ENCODE measurements at regions not wholly inside any gene's neighbourhood (a gene's known extent, or its start where the extent isn't known, plus 50 kb on each side); places are given as distances from the start of the nearest gene placed in this dataset.

DNA sequence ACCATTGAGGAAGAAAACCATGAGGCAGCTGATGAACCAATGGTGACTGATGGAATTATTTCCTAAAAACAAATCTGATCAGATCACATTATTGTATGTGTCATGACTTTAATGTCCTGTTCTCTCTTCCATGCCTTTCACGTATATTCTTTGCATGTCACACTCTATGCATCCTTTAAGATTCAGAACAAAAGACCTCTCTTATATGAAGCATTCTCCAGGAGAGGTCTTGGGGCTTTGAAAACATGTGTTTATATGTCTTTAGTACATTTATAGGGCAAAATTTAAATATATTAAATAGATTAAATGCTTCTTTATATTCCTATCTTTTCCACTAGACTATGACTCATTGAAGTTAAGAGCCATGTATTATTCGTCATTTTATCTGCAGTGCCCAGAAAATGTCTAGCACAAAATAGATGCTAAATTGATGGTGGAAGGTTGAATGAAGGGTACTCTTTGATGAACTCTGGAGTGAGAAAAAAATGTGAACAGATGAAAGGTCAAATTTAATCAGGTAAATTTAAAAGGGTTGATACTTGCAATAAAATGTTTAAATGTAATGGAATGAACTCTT is 196.3 kb downstream of the PSAT1 start:
- DNase-seq (ENCODE audit: low read depth in 2 of 2): no peak

DNA sequence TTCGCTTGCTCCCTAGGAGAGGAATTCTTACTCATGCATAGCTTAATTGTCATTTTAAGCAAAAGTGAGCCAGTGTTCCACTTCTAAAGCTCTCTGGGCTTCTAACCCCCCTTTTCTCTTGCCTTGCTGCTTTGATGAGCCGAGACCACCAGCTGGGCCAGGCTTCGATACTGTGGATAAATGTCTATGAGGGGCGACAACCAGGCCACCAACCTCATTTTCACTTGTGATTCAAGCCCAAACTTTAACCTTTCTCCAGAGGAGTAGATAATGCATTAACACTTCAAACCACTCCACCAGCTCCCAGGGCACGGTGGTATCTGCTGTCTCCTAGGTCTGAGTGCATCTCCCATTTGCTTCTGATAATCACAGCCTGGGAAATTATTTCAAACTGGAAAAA is 205.6 kb downstream of the PSAT1 start:
- no peak for DNase-seq (ENCODE audit: low read depth in 2 of 2)

DNA sequence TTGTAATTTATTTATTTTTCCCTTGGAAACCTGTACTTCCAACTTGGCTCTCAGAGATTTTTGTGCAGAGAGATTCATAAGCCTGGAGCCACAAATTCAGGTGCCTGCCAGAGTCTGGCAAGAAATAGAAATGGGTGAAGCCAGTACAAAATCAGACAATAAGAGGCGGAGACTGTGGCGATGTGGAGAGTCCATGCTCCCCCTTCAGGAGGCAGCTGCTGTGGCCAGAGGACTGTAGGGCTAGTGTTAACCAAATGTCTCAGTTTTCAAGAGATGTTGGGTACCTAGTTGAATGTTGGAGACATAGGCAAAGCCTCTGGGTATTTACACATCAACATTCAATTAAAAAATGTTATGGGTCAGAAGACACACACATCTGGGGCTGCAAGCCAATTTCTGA is 208.6 kb downstream of the PSAT1 start:
- no peak for DNase-seq (ENCODE audit: low read depth in 2 of 2)

DNA sequence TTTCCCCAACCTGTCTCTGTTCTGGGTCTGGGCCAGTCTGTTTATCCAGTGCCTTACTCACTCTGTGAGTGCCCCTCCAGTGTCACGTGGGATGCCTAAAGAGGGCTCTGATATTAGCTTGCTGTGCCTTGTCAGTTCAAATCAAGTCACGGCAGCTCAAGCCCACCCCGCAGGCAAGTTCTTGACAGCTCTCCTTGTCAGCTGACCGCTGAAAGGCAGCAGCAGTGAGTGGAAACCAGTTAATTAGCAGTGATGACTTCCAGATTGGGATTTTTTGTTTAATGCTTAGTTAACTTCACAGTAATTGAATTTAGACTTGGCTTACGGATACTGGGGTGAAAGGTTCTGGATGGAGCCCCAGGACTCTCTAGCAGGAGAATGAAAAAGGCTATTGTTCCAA is 210.1 kb downstream of the PSAT1 start:
- no peak for DNase-seq (ENCODE audit: low read depth in 2 of 2)

DNA sequence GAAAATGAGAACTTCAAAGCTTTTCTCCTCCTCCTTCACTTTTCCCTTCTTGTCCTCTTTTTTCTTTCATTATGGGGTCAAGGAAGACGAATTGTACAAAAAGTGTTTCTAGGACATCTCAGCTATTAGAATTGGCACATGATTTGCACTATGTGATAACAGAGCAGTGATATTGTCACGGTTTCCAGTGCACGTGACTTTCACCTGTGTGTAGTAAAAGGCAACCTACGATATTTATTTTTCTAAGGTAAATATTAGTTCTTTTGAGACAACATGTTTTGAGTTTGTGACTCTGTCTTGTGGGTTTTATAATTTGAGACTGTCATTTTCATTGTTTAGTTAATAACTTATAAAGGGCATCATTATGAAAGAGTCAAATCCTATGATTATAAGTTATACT is 213.1 kb downstream of the PSAT1 start:
- no peak for DNase-seq (ENCODE audit: low read depth in 2 of 2)

DNA sequence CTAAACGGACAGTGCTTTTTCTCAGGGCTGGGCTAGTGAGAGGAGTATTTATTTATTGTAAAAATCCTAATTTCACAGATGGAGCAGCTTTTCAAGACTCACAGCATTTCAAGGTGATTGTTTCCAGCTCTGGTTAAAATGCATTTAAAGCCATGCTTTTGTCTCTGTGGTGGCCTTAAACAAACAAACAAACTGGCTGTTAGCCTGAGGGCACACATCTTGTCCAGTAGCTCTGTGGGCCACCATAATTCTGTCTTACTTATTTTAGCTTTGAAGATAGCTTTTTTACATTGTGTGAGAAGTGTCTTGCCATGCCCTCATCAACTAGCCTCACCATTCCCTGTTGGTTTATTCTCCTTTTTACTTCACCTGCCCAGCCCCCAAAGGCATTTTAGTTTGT is 218.2 kb downstream of the PSAT1 start:
- DNase-seq (ENCODE audit: low read depth in 2 of 2): no peak

DNA sequence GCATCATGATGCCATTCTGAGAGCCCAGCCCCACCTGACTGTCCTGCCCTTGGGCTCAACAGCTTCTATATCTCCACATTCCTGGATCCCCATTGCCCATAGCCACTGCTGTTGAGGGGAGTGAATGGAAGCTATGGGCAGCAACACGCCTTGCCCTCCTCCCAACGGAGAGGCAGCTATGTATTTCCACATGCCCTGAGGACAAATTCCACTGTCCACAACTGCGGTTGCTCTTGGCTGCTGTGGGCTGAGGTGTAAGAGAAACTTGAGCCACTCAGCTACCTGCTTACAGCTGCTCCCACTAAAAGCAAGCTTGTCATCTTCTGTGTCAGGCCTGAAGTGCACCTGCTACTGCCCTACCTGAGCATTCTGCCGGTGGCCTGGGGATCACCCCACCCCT is 222.9 kb downstream of the PSAT1 start:
- DNase-seq (ENCODE audit: low read depth in 2 of 2): no peak

DNA sequence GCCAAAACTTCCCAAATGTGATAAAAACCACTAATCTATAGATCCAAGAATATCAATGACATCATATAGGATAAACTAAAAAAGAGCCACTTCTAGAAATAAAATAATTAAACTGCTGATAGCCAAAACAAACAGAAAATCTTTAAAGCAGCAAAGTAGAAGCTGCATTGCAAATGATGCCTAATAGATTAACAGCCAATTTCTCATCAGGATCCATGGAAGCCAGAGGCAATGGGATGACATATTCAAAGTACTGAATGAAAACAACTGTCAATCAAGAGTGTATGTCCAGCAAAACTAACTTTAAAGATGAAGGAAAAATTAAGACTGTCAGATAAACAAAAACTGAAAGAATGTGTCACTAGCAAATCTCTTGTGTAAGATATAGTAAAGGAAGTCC is 224.8 kb downstream of the PSAT1 start:
- no peak for DNase-seq (ENCODE audit: low read depth in 2 of 2)

DNA sequence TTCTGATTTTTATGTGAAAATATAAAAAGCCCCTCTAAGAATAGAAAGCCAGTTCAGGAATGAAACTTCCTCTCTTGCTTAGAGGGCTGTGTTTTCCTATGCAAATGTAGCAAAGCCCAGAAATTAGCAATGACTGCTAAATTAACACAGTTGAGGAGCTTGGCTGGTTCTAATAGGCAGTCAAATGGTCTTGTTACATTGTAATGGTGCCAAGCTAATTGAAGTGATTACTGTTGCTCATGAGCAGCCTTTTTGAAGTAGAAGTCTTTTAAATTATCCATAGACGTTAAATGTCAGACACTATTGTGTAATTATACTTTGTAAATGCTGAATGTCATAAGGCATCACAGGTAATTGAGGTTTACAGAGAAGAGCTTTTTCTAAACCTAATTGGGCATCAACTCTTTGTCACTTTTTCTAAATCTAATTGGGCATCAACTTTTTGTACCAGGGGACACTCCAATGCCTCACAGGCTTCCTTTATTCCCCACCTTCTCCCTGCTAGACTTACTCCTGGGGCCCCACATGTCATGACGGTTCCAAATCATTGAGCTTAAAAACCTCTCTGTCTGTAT is 229.1 kb downstream of the PSAT1 start:
- no peak for DNase-seq (ENCODE audit: low read depth in 2 of 2)

DNA sequence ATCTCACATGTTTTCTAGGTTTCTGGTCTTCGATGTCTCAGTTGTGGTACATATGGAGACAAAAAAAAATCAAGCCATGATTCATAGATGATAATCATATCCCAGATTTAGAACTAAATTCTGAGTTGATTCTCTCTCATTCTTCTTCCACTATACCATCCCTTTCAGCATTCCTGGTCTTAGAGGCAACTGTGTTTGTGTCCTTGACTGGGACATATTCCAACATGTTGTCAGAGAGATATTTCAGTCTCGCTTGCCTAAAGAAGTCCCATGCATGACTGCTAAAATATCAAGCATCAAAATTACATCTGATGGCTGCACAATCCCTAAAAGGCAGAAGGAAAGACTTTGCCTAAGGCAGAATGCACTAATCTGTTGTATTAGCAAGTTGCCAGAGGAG is 236.6 kb downstream of the PSAT1 start:
- DNase-seq (ENCODE audit: low read depth in 2 of 2): no peak

DNA sequence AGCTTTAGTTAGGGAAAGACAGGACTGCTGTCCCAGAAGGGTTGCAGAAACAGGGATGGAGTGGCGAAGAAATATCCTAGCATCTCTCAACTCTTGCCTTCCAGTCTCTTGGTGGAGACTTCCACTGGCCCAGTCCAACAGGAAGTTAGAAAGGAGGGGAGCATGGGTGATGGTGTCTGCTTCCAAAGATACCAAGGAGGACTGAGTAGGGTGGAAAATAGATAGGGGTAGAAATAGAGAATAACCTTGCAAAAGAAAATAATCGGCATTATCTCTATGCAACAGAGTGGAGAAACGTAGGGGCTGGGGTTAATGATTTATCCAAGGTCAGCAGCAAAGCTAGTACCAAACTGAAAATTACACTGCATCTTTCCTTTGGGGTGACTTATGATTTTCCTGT is 242.3 kb downstream of the PSAT1 start:
- no peak for DNase-seq (ENCODE audit: low read depth in 2 of 2)

DNA sequence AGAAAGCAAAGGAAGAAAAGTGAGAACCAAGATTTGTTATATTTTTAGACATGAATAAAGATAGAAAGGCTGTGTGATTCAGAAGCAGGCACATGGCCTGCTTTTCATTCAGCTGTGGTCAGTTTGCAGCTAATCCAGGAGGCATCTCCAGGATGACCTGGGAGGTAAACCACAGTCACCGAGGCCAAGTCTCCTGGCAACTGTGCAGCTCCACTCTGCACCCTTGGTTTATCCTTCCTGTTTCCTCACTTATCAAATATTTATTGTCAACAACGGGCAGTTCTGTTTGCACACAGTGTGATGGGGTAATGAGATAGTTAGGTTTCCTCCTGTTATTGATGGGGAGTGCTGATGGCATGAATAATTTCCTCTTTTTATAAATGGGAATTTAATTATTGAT is 243.0 kb downstream of the PSAT1 start:
- no peak for DNase-seq (ENCODE audit: low read depth in 2 of 2)

DNA sequence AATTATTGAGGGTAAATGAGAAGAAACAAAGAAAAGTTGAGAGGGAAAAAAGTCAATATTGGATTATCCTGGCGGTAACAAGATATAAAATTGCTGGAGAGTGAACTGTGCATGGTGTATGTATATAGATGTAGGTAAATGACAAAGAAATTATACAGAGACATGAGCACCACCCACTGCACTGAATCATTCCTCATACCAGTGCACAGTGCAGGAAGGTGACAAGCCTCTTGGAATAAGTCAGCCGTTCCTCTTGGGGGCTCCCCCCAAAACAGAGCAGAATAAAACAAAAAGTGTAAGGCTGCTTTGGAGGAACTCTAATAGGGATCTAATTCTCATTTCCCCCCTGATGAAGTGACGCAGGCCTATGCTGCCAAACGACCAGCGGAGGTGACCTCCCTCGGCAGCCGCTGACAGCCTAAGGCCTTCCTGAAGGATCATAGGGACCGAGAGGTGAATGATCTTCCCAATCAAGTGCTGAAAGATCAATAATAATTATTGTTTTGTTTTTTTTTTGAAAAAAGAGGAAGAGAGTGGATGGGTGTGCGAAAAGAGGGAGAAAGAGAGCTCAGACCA is 245.0 kb downstream of the PSAT1 start:
- DNase-seq (ENCODE audit: low read depth in 2 of 2): no peak

DNA sequence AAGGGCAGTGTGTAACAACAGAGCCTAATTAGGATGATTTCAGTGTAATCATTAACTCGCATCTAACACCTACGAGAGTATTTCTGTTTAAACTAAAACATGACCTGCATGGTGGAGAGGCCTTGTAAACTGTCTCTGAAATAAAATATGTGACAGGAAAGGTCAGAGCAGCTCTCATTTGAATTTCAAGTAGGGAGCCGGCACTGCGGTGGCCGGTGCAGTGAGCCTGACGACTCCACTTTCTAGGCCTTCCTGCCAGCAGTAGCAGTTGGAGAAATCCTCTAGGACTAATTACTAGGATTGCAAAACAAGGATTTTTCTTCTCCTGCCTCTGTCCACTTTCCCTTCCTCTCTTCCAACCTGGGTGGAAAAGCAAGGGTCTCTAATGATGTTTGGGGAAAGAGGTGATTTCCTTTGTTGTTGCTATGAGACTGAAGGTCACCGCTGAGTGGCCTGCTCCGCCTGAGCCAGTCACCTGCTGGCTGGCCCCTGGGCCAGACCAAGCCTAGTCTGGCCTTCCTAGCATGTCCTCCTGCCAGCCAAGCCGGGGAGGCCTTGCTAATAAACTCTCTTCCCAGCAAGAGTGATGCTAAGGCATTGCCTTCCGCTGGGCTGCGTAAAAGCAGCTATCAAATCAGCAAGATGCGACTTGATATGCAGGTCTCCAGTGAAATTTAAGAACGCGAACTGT is 245.7 kb downstream of the PSAT1 start:
- no peak for DNase-seq (ENCODE audit: low read depth in 2 of 2)

DNA sequence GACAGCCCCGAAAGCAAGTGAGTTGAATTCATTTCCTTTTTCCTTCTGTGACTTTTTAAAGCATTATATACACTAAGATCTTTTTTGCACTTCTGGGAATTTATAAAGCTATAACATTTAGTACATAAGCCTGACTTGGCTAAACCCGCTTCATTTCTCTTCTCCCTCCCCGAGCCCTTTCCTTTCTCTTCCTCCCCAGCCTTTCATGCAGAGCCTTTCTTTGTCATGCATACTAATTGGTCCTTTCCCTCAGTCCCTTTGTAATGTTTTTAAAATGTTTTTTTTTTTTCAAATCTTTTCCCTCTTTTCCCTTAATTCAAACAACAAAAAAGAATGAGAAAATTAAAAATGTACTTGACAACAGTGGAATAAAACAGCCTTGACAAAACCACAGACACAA is 246.4 kb downstream of the PSAT1 start:
- DNase-seq (ENCODE audit: low read depth in 2 of 2): no peak

DNA sequence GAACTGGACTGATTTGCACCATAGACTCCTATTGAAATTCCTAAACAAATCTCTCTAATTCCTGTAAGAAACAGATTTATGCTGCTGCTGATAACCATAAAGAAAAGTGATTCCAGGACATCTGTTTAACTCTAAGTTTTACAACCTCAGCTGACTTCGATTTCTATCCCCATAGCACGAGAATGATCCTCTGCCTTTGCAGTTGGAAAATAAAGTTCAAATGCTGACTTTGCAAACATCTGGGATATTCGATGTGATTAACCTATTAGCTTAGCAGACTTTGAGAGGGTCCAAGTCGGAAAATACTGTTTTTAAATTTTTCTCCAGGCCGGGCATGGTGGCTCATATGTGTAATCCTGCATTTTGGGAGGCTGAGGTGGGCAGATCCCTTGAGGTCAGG is 247.3 kb downstream of the PSAT1 start:
- DNase-seq (ENCODE audit: low read depth in 2 of 2): no peak

DNA sequence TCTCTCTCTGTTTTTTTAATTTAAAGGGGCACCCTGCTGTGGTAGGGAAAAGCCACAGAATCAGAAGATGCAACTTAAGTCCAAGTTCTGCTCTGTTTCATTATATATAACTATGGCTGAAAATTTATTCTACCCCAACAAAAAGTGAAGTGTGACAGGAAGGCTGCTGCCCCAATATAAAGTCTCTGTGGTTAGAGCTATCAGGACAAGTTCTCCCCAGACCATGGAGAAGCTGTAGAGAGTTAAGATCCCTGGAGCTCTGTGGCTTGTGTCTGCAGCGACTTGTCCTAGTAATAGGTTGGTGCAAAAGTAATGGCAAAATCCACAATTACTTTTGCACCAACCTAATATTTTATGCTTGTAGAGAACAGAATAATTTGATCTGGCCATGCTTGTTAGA is 250.9 kb downstream of the PSAT1 start:
- no peak for DNase-seq (ENCODE audit: low read depth in 2 of 2)

DNA sequence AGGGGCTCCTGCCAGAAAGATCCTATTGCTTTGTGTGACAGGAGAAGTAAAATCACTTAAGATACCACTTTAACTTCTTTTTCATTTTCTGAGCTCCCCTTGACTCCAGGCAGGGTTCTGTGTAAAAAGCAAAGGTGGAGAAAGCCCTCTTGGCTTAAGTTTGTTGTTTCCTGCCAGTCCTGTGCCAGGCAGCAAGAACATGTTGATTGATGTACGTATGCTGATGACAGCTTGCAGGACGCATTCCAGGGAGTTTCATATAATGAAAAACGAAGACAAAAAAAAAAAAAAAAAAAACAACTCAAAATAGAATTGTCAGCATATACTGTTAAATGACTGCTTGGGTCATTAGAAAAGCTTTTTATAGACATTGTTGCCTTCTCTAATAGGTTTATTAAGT is 251.7 kb downstream of the PSAT1 start:
- DNase-seq (ENCODE audit: low read depth in 2 of 2): no peak

DNA sequence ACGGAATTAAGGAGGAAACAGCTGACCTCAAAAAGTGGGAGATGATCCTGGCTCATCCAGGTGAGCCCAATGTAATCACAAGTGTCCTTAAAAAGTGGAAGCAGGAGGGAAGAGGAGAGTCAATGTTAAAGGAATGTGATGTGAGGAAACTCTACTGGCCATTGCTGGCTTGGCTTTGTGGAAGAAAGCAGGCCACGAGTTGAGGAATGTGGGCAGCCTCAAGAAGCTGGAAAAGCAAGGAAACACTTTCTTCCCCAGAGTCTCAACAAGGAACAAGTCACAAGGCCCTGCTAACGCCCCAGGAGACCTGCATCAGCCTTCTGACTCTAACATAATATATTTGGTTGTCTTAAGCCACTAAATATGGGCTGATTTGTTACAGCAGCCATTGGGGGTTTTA is 252.8 kb downstream of the PSAT1 start:
- DNase-seq (ENCODE audit: low read depth in 2 of 2): no peak

DNA sequence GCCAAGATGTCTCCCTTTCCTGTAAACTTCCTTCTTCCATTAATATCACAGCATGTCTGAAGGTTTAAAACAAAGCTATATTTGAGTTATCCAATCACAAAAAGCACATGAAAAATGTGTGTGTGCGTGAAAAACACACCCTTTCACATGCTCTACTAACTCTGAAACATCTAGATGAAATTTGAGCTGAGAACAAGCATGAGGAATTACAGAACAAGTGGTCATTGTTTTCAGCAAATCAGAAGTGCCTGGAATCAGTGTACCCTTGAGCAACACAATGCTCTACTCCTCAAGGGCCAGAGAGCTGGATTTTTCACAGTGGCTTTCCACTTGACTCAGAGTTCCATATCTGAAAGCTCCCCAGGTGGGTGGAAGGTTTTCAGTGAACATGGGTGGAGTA is 255.9 kb downstream of the PSAT1 start:
- no peak for DNase-seq (ENCODE audit: low read depth in 2 of 2)

DNA sequence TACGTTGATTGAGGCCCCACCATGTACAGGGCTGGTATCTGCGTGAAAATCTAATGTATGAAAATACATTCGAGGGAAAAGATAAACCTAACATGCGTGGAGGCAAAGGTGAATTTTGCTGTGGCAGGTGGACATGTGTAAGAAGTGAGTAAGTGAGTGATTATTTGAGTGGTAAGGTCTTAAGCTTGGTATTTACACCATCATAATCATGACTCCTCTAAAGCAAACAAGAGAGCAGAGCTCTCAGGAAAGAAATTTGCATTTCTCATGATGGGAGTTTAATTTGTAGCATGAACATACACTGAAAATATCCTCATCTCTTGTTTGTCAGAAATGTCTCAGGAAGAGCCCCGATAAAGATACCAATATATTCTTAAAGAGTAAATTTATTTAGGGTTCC is 260.6 kb downstream of the PSAT1 start:
- DNase-seq (ENCODE audit: low read depth in 2 of 2): no peak

DNA sequence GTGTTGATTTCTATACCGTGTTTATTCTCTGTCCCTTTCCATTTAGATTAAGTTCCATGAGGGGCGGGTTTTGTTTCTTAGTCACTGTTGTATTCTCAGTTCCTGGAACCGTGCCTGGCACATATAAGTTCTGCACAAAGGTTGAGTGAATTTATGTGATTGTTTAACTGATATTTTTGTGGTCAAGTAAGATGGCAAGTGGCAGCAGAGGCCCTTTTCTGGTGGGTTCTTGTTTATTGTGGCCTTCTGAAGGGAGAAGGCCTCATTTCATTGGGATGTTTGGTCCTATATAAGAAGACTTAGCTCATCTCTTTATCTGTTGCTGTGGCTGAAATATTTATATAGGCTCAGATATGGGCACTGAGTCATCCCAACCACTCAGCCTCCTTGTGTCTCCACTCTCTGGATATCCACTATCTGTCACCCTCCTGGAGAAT is 262.5 kb downstream of the PSAT1 start:
- no peak for DNase-seq (ENCODE audit: low read depth in 2 of 2)

DNA sequence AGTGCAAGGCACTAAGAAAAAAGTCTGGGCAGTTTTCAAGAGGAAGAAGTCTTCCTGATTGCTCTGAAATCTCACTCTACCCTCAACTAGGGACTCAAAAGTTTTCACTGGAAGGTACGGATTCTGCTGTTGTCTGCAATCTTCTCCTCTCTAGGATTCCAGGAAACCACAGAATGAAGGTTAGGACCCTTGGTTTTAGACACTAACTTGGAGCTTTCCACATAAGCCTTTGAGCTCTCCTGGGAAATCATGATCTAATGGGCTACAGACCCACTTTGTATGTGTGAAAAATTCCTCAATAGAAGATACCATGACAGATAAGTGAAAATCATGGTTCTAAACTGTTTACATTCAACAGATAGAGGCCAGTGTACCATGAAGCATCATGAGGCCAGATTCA is 265.1 kb downstream of the PSAT1 start:
- DNase-seq (ENCODE audit: low read depth in 2 of 2): no peak
